NT2/D1 (cell line): ENCODE measurements at regions not wholly inside any gene's neighbourhood (a gene's known extent, or its start where the extent isn't known, plus 50 kb on each side); places are given as distances from the start of the nearest gene placed in this dataset.

Source experiments
- SUZ12 ChIP-seq: IDR thresholded peaks from 2 replicates; pipeline ENCODE4 v1.6.1; 2011; ENCODE audit not compliant: insufficient read length, insufficient read depth; ENCODE audit errors: extremely low read depth
- YY1 ChIP-seq: IDR thresholded peaks from 2 replicates; pipeline ENCODE4 v1.6.1; 2011; ENCODE audit not compliant: insufficient read length, insufficient read depth

- TF ChIP-seq SUZ12, result no peak
- no peak for TF ChIP-seq YY1
Measured at GRCh38 chr2:75390169-75390568, 170.6 kb downstream of the EVA1A start.
